ENCODE measurements at regions not wholly inside any gene's neighbourhood (a gene's known extent, or its start where the extent isn't known, plus 50 kb on each side); places are given as distances from the start of the nearest gene placed in this dataset.
"Not testable (repeated sequence)": the region's sequence is repeated elsewhere in the genome, so short reads cannot be mapped to it uniquely, and the experiment has no call there.

GRCh38 chr1:101548376-101548775, 311.6 kb downstream of the S1PR1 start:
- Mint-ChIP-seq H3K4me1 (no peaks in the 10 kb centered on the region), H3K27ac (no peak overlapping the region)

GRCh38 chr1:101550581-101550980, 313.8 kb downstream of the S1PR1 start:
- Mint-ChIP-seq H3K27ac (no peak overlapping the region), H3K36me3 (no peaks in the 10 kb centered on the region), H3K27me3 (no peaks in the 10 kb centered on the region), H3K4me1 (no peaks in the 10 kb centered on the region), H3K9me3 (no peaks in the 10 kb centered on the region), H3K4me3 (no peak overlapping the region)

More at GRCh38 chr1:101548376-101548775, 311.6 kb downstream of the S1PR1 start:
- Mint-ChIP-seq H3K4me3 (no peak overlapping the region), H3K36me3 (no peaks in the 10 kb centered on the region), H3K27me3 (peaks cover 1% of the 10 kb centered on the region), H3K9me3 (no peaks in the 10 kb centered on the region)

GRCh38 chr1:101566883-101567538, 330.2 kb downstream of the S1PR1 start:
- Mint-ChIP-seq H3K27ac (no peak overlapping the region), H3K4me1 (no peaks in the 10 kb centered on the region), H3K27me3 (peaks cover 12% of the 10 kb centered on the region), H3K36me3 (no peaks in the 10 kb centered on the region), H3K9me3 (no peaks in the 10 kb centered on the region), H3K4me3 (no peak overlapping the region)

GRCh38 chr1:101567582-101568189, 330.9 kb downstream of the S1PR1 start:
- H3K27me3 Mint-ChIP-seq: peaks cover 11% of the 10 kb centered on the region
- H3K9me3 Mint-ChIP-seq: no peaks in the 10 kb centered on the region
- H3K4me3 Mint-ChIP-seq: no peak overlapping the region
- H3K36me3 Mint-ChIP-seq: no peaks in the 10 kb centered on the region
- H3K27ac Mint-ChIP-seq: no peak overlapping the region
- no peaks in the 10 kb centered on the region for H3K4me1 Mint-ChIP-seq

- H3K36me3 Mint-ChIP-seq: no peaks in the 10 kb centered on the region
- H3K4me1 Mint-ChIP-seq: no peaks in the 10 kb centered on the region
- no peak overlapping the region for H3K4me3 Mint-ChIP-seq
- H3K27me3 Mint-ChIP-seq: peaks cover 15% of the 10 kb centered on the region
- H3K27ac Mint-ChIP-seq: no peak overlapping the region
- H3K9me3 Mint-ChIP-seq: no peaks in the 10 kb centered on the region
These were observed 350.9 kb downstream of the S1PR1 start for GRCh38 chr1:101587741-101588140.

GRCh38 chr1:101588677-101589076, 351.9 kb downstream of the S1PR1 start:
- Mint-ChIP-seq H3K4me1 (no peaks in the 10 kb centered on the region), H3K4me3 (no peak overlapping the region), H3K27me3 (peaks cover 9% of the 10 kb centered on the region), H3K27ac (no peak overlapping the region), H3K9me3 (no peaks in the 10 kb centered on the region), H3K36me3 (no peaks in the 10 kb centered on the region)

GRCh38 chr1:101592845-101593244, 356.0 kb downstream of the S1PR1 start:
- Mint-ChIP-seq H3K4me1 (no peaks in the 10 kb centered on the region), H3K27ac (no peak overlapping the region), H3K9me3 (no peaks in the 10 kb centered on the region), H3K27me3 (peaks cover 7% of the 10 kb centered on the region), H3K4me3 (no peak overlapping the region), H3K36me3 (no peaks in the 10 kb centered on the region)

GRCh38 chr1:101595881-101596374, 359.1 kb downstream of the S1PR1 start:
- no peak overlapping the region for H3K4me3 Mint-ChIP-seq
- H3K4me1 Mint-ChIP-seq: no peaks in the 10 kb centered on the region
- H3K27ac Mint-ChIP-seq: no peak overlapping the region
- no peaks in the 10 kb centered on the region for H3K36me3 Mint-ChIP-seq
- H3K9me3 Mint-ChIP-seq: no peaks in the 10 kb centered on the region
- H3K27me3 Mint-ChIP-seq: peaks cover 5% of the 10 kb centered on the region

GRCh38 chr1:101600615-101601014, 363.8 kb downstream of the S1PR1 start:
- not testable (repeated sequence) for H3K27me3 Mint-ChIP-seq, H3K9me3 Mint-ChIP-seq, H3K4me3 Mint-ChIP-seq, H3K27ac Mint-ChIP-seq, H3K36me3 Mint-ChIP-seq, H3K4me1 Mint-ChIP-seq

GRCh38 chr1:101603726-101604125, 366.9 kb downstream of the S1PR1 start:
- Mint-ChIP-seq H3K4me3 (no peak overlapping the region), H3K27ac (no peak overlapping the region)

GRCh38 chr1:101605878-101606277, 369.1 kb downstream of the S1PR1 start:
- Mint-ChIP-seq H3K27me3 (peaks cover 18% of the 10 kb centered on the region), H3K4me1 (no peaks in the 10 kb centered on the region), H3K36me3 (no peaks in the 10 kb centered on the region), H3K4me3 (no peak overlapping the region), H3K9me3 (peaks cover 15% of the 10 kb centered on the region), H3K27ac (no peak overlapping the region)

More at GRCh38 chr1:101603726-101604125, 366.9 kb downstream of the S1PR1 start:
- no peaks in the 10 kb centered on the region for H3K9me3 Mint-ChIP-seq
- H3K36me3 Mint-ChIP-seq: no peaks in the 10 kb centered on the region
- H3K27me3 Mint-ChIP-seq: peaks cover 14% of the 10 kb centered on the region
- no peaks in the 10 kb centered on the region for H3K4me1 Mint-ChIP-seq

- Mint-ChIP-seq H3K27me3 (peaks cover 7% of the 10 kb centered on the region), H3K9me3 (peaks cover 15% of the 10 kb centered on the region), H3K4me1 (no peaks in the 10 kb centered on the region), H3K4me3 (no peak overlapping the region), H3K36me3 (no peaks in the 10 kb centered on the region), H3K27ac (no peak overlapping the region)
These were observed 376.7 kb downstream of the S1PR1 start for GRCh38 chr1:101613546-101613945.

GRCh38 chr1:101618900-101619299, 377.8 kb downstream of the OLFM3 start:
- no peak overlapping the region for H3K27ac Mint-ChIP-seq
- no peak overlapping the region for H3K4me3 Mint-ChIP-seq
- H3K9me3 Mint-ChIP-seq: no peaks in the 10 kb centered on the region
- no peaks in the 10 kb centered on the region for H3K4me1 Mint-ChIP-seq
- peaks cover 7% of the 10 kb centered on the region for H3K27me3 Mint-ChIP-seq
- no peaks in the 10 kb centered on the region for H3K36me3 Mint-ChIP-seq

GRCh38 chr1:101632548-101633272, 364.0 kb downstream of the OLFM3 start:
- H3K9me3 Mint-ChIP-seq: no peaks in the 10 kb centered on the region
- H3K27ac Mint-ChIP-seq: no peak overlapping the region
- no peaks in the 10 kb centered on the region for H3K4me1 Mint-ChIP-seq
- H3K36me3 Mint-ChIP-seq: no peaks in the 10 kb centered on the region
- H3K4me3 Mint-ChIP-seq: no peak overlapping the region
- H3K27me3 Mint-ChIP-seq: no peaks in the 10 kb centered on the region

- Mint-ChIP-seq H3K4me3 (no peak overlapping the region), H3K27me3 (peaks cover under 1% of the 10 kb centered on the region), H3K4me1 (no peaks in the 10 kb centered on the region), H3K9me3 (no peaks in the 10 kb centered on the region), H3K27ac (no peak overlapping the region), H3K36me3 (no peaks in the 10 kb centered on the region)
These were observed 350.9 kb downstream of the OLFM3 start for GRCh38 chr1:101645810-101646209.

- peaks cover 2% of the 10 kb centered on the region for H3K36me3 Mint-ChIP-seq
- peaks cover 17% of the 10 kb centered on the region for H3K9me3 Mint-ChIP-seq
- peaks cover 5% of the 10 kb centered on the region for H3K27me3 Mint-ChIP-seq
These were observed 344.2 kb downstream of the OLFM3 start for GRCh38 chr1:101652484-101652883.

More at GRCh38 chr1:101652484-101652883, 344.2 kb downstream of the OLFM3 start:
- no peaks in the 10 kb centered on the region for H3K4me1 Mint-ChIP-seq
- H3K27ac Mint-ChIP-seq: no peak overlapping the region
- no peak overlapping the region for H3K4me3 Mint-ChIP-seq

Measured in activated naive CD4-positive, alpha-beta T cell treated with anti-CD3 and anti-CD28 coated beads, Interleukin-2, amount 50 U/mL, for 24 hours (primary cell).